ENCODE measurements at regions not wholly inside any gene's neighbourhood (a gene's known extent, or its start where the extent isn't known, plus 50 kb on each side); places are given as distances from the start of the nearest gene placed in this dataset.

DNA sequence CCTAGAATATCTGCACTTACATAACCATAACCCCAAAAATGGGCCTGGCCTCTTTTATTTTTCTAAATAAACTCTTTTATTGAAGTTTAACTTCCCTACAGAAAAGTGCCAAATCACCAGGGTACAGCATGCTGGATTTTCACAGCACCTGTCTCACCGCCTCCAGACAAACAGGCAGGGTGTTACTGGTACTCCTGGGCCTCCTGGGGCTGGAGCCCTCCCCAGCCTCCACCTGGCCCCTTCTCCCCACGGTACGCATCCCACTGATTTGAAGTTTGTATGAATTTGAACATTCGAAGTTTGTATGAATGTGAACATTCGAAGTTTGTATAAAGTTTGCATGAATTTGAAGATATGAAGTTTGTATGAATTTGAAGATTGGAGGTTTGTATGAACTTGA, 232.1 kb downstream of the NDUFA10 start:
- H3K27ac ChIP-seq = no peak overlapping the region

DNA sequence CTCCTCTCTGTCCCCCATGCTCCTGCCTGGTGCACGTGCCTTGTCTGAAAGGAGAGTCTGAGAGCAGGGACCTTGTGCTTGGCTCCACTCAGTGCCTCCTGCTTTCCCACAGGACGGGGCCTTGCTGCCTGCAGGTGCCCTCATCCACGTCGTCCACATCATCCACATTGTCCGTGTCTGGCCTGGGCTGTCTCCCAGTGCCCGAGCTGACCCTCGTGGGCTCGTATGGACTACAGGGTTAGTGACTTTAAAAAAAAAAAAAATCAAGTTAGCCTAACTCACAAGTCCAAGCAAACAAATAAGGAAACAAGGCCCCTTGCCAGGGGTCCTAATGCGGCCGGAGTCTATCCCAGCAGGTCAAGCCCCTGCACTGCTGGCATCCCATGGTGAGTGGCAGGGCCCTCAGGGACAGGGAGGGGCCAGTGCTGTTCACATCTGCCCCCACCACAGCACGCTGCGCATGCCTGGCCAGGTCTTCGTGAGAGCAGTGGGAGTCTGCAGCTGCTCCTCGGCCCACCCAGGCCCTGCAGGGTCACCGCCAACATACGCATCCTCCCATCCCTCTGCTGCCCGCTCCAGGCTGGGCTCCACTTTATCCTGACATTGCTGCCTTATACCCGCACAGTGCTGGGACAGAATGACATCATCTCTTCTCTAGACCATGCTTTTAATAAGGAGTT, 232.6 kb downstream of the NDUFA10 start:
- no peak overlapping the region for H3K4me3 ChIP-seq
- peaks cover 17% of the 10 kb centered on the region for H3K4me1 ChIP-seq
- DNase-seq (ENCODE audit: low spot score in 2 of 2) = peak; percentile 44 to 74
- 87% methylated on average over 18 of the region's 18 CpGs for WGBS
- H3K36me3 ChIP-seq = no peaks in the 10 kb centered on the region
- TF ChIP-seq EP300 (IDR thresholded peaks at IDR 0.05) = no peak
- TF ChIP-seq POLR2AphosphoS5 (IDR thresholded peaks at IDR 0.05) = no peak
- no peak for TF ChIP-seq POLR2A (IDR thresholded peaks at IDR 0.05)
- TF ChIP-seq, protein P1, sequence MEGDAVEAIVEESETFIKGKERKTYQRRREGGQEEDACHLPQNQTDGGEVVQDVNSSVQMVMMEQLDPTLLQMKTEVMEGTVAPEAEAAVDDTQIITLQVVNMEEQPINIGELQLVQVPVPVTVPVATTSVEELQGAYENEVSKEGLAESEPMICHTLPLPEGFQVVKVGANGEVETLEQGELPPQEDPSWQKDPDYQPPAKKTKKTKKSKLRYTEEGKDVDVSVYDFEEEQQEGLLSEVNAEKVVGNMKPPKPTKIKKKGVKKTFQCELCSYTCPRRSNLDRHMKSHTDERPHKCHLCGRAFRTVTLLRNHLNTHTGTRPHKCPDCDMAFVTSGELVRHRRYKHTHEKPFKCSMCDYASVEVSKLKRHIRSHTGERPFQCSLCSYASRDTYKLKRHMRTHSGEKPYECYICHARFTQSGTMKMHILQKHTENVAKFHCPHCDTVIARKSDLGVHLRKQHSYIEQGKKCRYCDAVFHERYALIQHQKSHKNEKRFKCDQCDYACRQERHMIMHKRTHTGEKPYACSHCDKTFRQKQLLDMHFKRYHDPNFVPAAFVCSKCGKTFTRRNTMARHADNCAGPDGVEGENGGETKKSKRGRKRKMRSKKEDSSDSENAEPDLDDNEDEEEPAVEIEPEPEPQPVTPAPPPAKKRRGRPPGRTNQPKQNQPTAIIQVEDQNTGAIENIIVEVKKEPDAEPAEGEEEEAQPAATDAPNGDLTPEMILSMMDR (IDR thresholded peaks at IDR 0.05) = no peak
- H3K9me3 ChIP-seq = no peaks in the 10 kb centered on the region
- no peak overlapping the region for H3K27ac ChIP-seq
- no peaks in the 10 kb centered on the region for H3K27me3 ChIP-seq

More for the DNA sequence above, 232.1 kb downstream of the NDUFA10 start:
- Histone ChIP-seq H3K9me3 (no peaks in the 10 kb centered on the region), H3K4me3 (no peak overlapping the region), H3K27me3 (no peaks in the 10 kb centered on the region), H3K36me3 (no peaks in the 10 kb centered on the region), H3K4me1 (peaks cover 17% of the 10 kb centered on the region)
- 92% methylated on average over 5 of the region's 5 CpGs for WGBS
- DNase-seq (ENCODE audit: low spot score in 2 of 2) = no peak
- no peak for TF ChIP-seq EP300 (IDR thresholded peaks at IDR 0.05)
- TF ChIP-seq POLR2A (IDR thresholded peaks at IDR 0.05) = no peak
- TF ChIP-seq, protein P1 (IDR thresholded peaks at IDR 0.05) = no peak
- no peak for TF ChIP-seq POLR2AphosphoS5 (IDR thresholded peaks at IDR 0.05)

DNA sequence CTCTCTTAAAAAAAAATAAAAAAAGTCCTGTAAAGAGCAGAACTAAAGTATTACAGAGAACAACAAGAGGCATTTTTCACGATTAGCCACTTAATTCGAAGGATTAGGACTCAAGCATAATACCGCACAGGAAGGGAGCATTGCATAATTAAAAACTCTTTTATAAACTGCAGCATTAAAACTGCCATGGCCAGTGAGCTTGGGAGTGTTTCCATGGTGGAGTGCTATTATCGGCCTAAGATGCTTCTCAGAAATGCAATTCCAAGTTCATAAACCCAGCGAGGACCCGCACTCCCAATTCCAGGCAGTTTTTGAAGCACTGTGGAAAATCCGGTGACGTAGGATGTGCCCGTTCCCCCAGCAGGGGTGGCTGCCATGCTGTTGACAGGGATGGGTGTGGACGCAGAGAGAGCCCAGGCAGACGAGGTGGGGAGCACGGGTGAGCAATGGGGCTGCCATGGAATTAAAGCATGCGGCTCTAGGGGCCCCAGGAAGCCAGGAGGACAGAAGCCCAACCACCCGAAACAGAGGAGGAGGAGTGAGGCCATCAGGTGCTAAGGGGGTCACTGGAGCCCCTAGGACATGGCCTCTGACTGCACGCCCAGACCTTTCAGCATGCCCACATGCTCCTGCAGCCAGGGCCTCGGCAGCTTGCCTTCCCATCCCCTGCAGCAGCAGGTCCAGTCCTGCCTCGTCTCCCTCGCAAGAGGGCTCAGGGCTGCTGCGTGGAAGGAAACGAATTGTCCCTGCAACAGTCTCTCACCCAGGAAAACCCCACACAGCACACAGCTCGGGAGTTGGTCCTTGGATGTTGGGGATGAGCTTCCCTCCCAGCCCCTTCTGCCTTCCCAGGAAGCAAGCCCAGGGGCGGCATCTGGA, 233.4 kb downstream of the NDUFA10 start:
- Histone ChIP-seq H3K4me1 (peaks cover 17% of the 10 kb centered on the region), H3K27me3 (no peaks in the 10 kb centered on the region), H3K36me3 (no peaks in the 10 kb centered on the region), H3K27ac (no peak overlapping the region), H3K4me3 (no peak overlapping the region), H3K9me3 (no peaks in the 10 kb centered on the region)
- WGBS = 61% methylated on average over 21 of the region's 22 CpGs
- peak; percentile 44 to 53 for DNase-seq (ENCODE audit: low spot score in 2 of 2)
- TF ChIP-seq POLR2AphosphoS5 (IDR thresholded peaks at IDR 0.05) (no peak), POLR2A (IDR thresholded peaks at IDR 0.05) (no peak), EP300 (IDR thresholded peaks at IDR 0.05) (no peak)
- TF ChIP-seq, protein P1 (IDR thresholded peaks at IDR 0.05) = no peak

DNA sequence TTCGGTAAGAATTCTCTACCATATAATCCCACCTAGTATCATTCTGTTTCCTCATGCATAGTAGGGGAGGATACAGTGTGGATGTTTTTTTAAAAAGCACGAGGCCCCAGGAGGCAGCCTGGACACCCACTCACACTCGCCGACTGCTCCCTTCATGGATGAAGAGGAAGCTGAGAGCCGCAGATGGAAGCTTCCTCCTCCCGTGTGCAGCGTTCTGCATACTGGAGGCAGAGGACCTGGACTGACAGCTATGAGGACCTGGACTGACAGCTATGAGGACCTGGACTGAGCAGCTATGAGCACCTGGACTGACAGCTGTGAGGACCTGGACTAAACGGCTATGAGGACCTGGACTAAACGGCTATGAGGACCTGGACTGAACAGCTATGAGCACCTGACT, 234.4 kb downstream of the NDUFA10 start:
- DNase-seq (ENCODE audit: low spot score in 2 of 2) = peak in 1 of 2 donors; percentile 58
- H3K4me3 ChIP-seq = no peak overlapping the region
- no peak overlapping the region for H3K27ac ChIP-seq
- WGBS = 84% methylated on average over 8 of the region's 9 CpGs
- H3K9me3 ChIP-seq = peaks cover 5% of the 10 kb centered on the region
- TF ChIP-seq POLR2AphosphoS5 (IDR thresholded peaks at IDR 0.05) = no peak
- TF ChIP-seq EP300 (IDR thresholded peaks at IDR 0.05) = no peak
- no peak for TF ChIP-seq POLR2A (IDR thresholded peaks at IDR 0.05)
- TF ChIP-seq, protein P1 (IDR thresholded peaks at IDR 0.05) = no peak
- no peaks in the 10 kb centered on the region for H3K27me3 ChIP-seq
- H3K36me3 ChIP-seq = no peaks in the 10 kb centered on the region
- H3K4me1 ChIP-seq = peaks cover 17% of the 10 kb centered on the region

DNA sequence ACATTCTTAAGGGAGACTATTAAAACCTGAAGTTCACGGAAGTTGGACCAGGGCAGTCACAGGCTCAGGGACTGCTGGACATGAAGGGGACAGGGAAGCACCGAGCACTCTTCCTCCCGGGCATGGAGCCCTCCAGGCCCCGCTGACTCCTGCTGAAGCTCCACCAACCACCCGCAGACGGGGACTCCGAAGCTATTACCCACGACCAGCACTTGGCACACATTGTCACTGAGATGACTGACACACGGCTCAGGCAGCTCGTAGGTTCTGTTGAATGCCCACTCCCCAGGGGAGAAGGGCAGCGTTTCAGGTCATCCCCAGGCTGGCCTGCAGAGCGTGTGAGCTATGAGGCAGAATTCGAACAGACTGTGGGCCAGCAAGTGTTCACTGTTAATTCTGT, 234.8 kb downstream of the NDUFA10 start:
- no peak overlapping the region for H3K27ac ChIP-seq
- TF ChIP-seq POLR2AphosphoS5 (IDR thresholded peaks at IDR 0.05) (no peak), POLR2A (IDR thresholded peaks at IDR 0.05) (no peak), EP300 (IDR thresholded peaks at IDR 0.05) (no peak)
- TF ChIP-seq, protein P1 (IDR thresholded peaks at IDR 0.05) = no peak
- H3K36me3 ChIP-seq = no peaks in the 10 kb centered on the region
- no peak overlapping the region for H3K4me3 ChIP-seq
- H3K27me3 ChIP-seq = no peaks in the 10 kb centered on the region
- 82% methylated on average over 3 of the region's 13 CpGs for WGBS
- H3K4me1 ChIP-seq = peaks cover 17% of the 10 kb centered on the region
- peak; percentile 47 to 58 for DNase-seq (ENCODE audit: low spot score in 2 of 2)
- peaks cover 8% of the 10 kb centered on the region for H3K9me3 ChIP-seq

All from suprapubic skin (tissue), 4 donors.